Prostate gland (tissue), 2 donors: ENCODE measurements at regions not wholly inside any gene's neighbourhood (a gene's known extent, or its start where the extent isn't known, plus 50 kb on each side); places are given as distances from the start of the nearest gene placed in this dataset.

Source experiments
- POLR2A ChIP-seq: fragments of 450-650 bp; IDR thresholded peaks from one replicate; pipeline ENCODE4 v1.6.1; 2016; ENCODE audit warnings: antibody characterized with exemption, mild to moderate bottlenecking
- POLR2AphosphoS5 ChIP-seq: sonication (generic); formaldehyde crosslinking; IDR thresholded peaks from one replicate; pipeline ENCODE4 v1.6.1; 2017; ENCODE audit warnings: antibody characterized with exemption
- TF ChIP-seq, protein P1 (sequence below), 4 experiments: fragments of 200-600 bp in 2 of 4; fragments of 450-650 bp in 2 of 4; sonication (generic) in 2 of 4; IDR thresholded peaks; 1 replicate in 3 of 4; 2 replicates in 1 of 4; pipeline ENCODE4 v1.5.1; 2016 to 2019; ENCODE audit warnings: antibody characterized with exemption in 4 of 4, mild to moderate bottlenecking in 2 of 4, moderate library complexity in 2 of 4

DNA sequence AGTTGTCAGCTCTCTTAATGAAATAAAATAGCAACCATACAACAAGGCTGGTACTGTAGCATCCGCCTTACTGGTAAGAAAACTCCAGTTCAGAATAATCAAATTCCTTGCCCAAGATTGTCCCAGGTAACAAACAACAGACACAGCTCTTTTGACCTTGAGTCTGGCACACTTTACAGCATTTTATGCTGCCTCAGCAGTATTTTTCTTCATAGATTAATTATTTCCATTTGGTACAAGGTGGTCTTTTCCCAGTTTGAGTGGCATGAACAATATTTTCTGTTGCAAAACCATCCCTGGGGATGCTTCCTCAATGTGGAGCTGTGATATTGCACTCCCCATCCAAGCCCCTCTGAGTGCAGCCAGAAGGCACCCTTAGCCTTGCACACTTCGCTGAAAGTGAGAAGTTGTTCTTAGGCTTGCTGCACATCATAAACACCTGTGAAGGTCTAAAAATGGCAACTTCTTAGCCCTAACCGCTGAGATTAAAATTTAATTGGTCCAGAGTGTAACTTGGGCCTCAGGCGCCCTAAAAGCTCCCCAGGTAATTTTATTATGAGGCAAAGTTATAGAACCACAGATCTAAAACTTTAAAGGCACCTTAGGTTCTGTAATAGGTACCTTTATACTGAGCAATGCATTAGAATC, 523.3 kb downstream of the CMPK2 start:
- TF ChIP-seq POLR2A: no peak
- TF ChIP-seq, protein P1, sequence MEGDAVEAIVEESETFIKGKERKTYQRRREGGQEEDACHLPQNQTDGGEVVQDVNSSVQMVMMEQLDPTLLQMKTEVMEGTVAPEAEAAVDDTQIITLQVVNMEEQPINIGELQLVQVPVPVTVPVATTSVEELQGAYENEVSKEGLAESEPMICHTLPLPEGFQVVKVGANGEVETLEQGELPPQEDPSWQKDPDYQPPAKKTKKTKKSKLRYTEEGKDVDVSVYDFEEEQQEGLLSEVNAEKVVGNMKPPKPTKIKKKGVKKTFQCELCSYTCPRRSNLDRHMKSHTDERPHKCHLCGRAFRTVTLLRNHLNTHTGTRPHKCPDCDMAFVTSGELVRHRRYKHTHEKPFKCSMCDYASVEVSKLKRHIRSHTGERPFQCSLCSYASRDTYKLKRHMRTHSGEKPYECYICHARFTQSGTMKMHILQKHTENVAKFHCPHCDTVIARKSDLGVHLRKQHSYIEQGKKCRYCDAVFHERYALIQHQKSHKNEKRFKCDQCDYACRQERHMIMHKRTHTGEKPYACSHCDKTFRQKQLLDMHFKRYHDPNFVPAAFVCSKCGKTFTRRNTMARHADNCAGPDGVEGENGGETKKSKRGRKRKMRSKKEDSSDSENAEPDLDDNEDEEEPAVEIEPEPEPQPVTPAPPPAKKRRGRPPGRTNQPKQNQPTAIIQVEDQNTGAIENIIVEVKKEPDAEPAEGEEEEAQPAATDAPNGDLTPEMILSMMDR (IDR thresholded peaks at IDR 0.05): no peak
- TF ChIP-seq POLR2AphosphoS5: no peak
